ENCODE measurements at regions not wholly inside any gene's neighbourhood (a gene's known extent, or its start where the extent isn't known, plus 50 kb on each side); places are given as distances from the start of the nearest gene placed in this dataset.

GRCh38 chr6:98343004-98343403, 491.4 kb upstream of the POU3F2 start:
- TF ChIP-seq EZH2 (optimal IDR thresholded peaks at IDR 0.05; ENCODE audit: low read depth, low read length) (no peak), CTCF (IDR thresholded peaks at IDR 0.05; ENCODE audit: low read length) (no peak)

Data from MM.1S (cell line).